C4-2B (cell line): ENCODE measurements at regions not wholly inside any gene's neighbourhood (a gene's known extent, or its start where the extent isn't known, plus 50 kb on each side); places are given as distances from the start of the nearest gene placed in this dataset.

Experiments
- CTCF ChIP-seq: fragments of 450-650 bp; conservative IDR thresholded peaks from 2 replicates; pipeline ENCODE4 v1.5.1; 2017; ENCODE audit warnings: mild to moderate bottlenecking
- ZFX ChIP-seq: fragments of 450-650 bp; IDR thresholded peaks from 2 replicates; pipeline ENCODE4 v1.6.1; 2017

- TF ChIP-seq CTCF, result no peak
- no peak for TF ChIP-seq ZFX
These were observed 314.7 kb downstream of the UQCRFS1 start for GRCh38 chr19:28898249-28898648.
